SU-DHL-6 (cell line): ENCODE measurements at regions not wholly inside any gene's neighbourhood (a gene's known extent, or its start where the extent isn't known, plus 50 kb on each side); places are given as distances from the start of the nearest gene placed in this dataset.
"Not testable (repeated sequence)": the region's sequence is repeated elsewhere in the genome, so short reads cannot be mapped to it uniquely, and the experiment has no call there.

Source experiments
- CTCF ChIP-seq: fragments of 200-600 bp; sonication (generic); IDR thresholded peaks from one replicate; pipeline ENCODE4 v1.5.1; 2017; ENCODE audit warnings: antibody characterized with exemption, mild to moderate bottlenecking, low read length, moderate library complexity; ENCODE audit not compliant: insufficient read depth, poor library complexity, severe bottlenecking
- EZH2phosphoT487 ChIP-seq: fragments of 200-600 bp; sonication (generic), shearing (Covaris generic); conservative IDR thresholded peaks from 2 replicates; pipeline ENCODE4 v1.6.1; 2018; ENCODE audit warnings: mild to moderate bottlenecking, antibody characterized with exemption, low read length, moderate library complexity, mixed read lengths

- TF ChIP-seq CTCF, EZH2phosphoT487: not testable (repeated sequence)
Observed at GRCh38 chr2:87132577-87132976, 110.9 kb upstream of the PLGLB1 start.
